GM12878 (cell line): ENCODE measurements at regions not wholly inside any gene's neighbourhood (a gene's known extent, or its start where the extent isn't known, plus 50 kb on each side); places are given as distances from the start of the nearest gene placed in this dataset.

ENCODE experiments used
- ATAC-seq: fragments of 200-7000 bp; cut with Tn5 transposase; 3 replicates; pipeline ENCODE4 v1.9.1; 2020; ENCODE audit warnings: mild to moderate bottlenecking, moderate library complexity
- BruUV-seq: library from RNA; stranded (reverse); fragments of 400-500 nt; replicated peaks from 2 replicates; lab custom pipeline; 2021; lab: Mats Ljungman, UMichigan
- CTCF ChIA-PET: fragments of 300-600 bp; sonication (Branson Sonifier 250); formaldehyde crosslinking; extraction: SDS; loops from one replicate; lab custom pipeline; 2021; ENCODE audit warnings: inconsistent platforms; lab: Yijun Ruan, JAX
- POLR2A ChIA-PET: fragments of 350-600 bp; formaldehyde crosslinking; extraction: SDS; loops from one replicate; lab custom pipeline; 2021; ENCODE audit warnings: inconsistent platforms; lab: Charles Lee
- RAD21 ChIA-PET: fragments of 300-600 bp; sonication (Branson Sonifier 250); formaldehyde crosslinking; loops from one replicate; lab custom pipeline; 2023; ENCODE audit warnings: antibody characterized with exemption; ENCODE audit not compliant: unreplicated experiment; lab: Charles Lee
- SMC1A ChIA-PET: fragments of 300-600 bp; sonication (Branson Sonifier 250); formaldehyde crosslinking; loops from one replicate; lab custom pipeline; 2023; ENCODE audit not compliant: unreplicated experiment, uncharacterized antibody; lab: Charles Lee
- DNase-seq: peaks from one replicate; pipeline ENCODE4 v3.0.0-alpha.2; 2011; ENCODE audit warnings: low read depth, low spot score
- FAIRE-seq: peaks from 3 replicates; lab custom pipeline; 2011; peaks lifted over from hg19 to GRCh38; lab: Jason Lieb, UNC
- H2AFZ ChIP-seq: 2 replicates; pipeline ENCODE4 v1.6.0; 2011; ENCODE audit warnings: low read depth, low read length, control low read depth; ENCODE audit not compliant: control insufficient read depth
- H3K27ac ChIP-seq: 2 replicates; pipeline ENCODE4 v1.5.1; 2011; ENCODE audit warnings: control low read depth; ENCODE audit not compliant: control insufficient read depth, insufficient read depth
- H3K27me3 ChIP-seq, 2 experiments: replicated peaks in 1 of 2; 2 replicates each; pipeline versions ENCODE4 v1.6.0 to v1.6.1; 2011; ENCODE audit warnings: low read length in 1 of 2; ENCODE audit not compliant: control insufficient read depth in 2 of 2, insufficient read depth in 2 of 2
- H3K36me3 ChIP-seq, 2 experiments: 2 replicates each; pipeline ENCODE4 v1.5.1; 2011; ENCODE audit warnings: low read length in 1 of 2; ENCODE audit not compliant: control insufficient read depth in 2 of 2, insufficient read depth in 2 of 2
- H3K4me1 ChIP-seq: 2 replicates; pipeline ENCODE4 v1.6.1; 2011; ENCODE audit warnings: mild to moderate bottlenecking, low read length, moderate library complexity, mixed read lengths; ENCODE audit not compliant: control insufficient read depth, insufficient read depth
- H3K4me2 ChIP-seq: 2 replicates; pipeline ENCODE4 v1.6.0; 2011; ENCODE audit warnings: control low read depth; ENCODE audit not compliant: control insufficient read depth, insufficient read depth
- H3K4me3 ChIP-seq: fragments of 200-600 bp; sonication (generic); 2 replicates; pipeline ENCODE4 v1.5.1; 2016
- H3K79me2 ChIP-seq: 2 replicates; pipeline ENCODE4 v1.6.0; 2011; ENCODE audit warnings: low read length; ENCODE audit not compliant: control insufficient read depth, insufficient read depth
- H3K9ac ChIP-seq: 2 replicates; pipeline ENCODE4 v1.8.0; 2011; ENCODE audit warnings: low read length, control low read depth, mixed read lengths; ENCODE audit not compliant: control insufficient read depth, insufficient read depth
- H3K9me3 ChIP-seq: replicated peaks from 3 replicates; pipeline ENCODE4 v1.5.1; 2011; ENCODE audit warnings: mild to moderate bottlenecking, low read length; ENCODE audit not compliant: control insufficient read depth, insufficient read depth
- H4K20me1 ChIP-seq: 2 replicates; pipeline ENCODE4 v1.6.0; 2011; ENCODE audit not compliant: control insufficient read depth, insufficient read depth
- CBX5 ChIP-seq: sonication (generic); IDR thresholded peaks from 2 replicates; pipeline ENCODE4 v1.6.1; 2016; ENCODE audit warnings: low read depth, moderate library complexity, mild to moderate bottlenecking, inconsistent platforms
- CEBPB ChIP-seq, 2 experiments: fragments of 150-350 bp in 1 of 2; IDR thresholded peaks; 2 replicates each; pipeline ENCODE4 v1.6.1; 2012 to 2014; ENCODE audit warnings: low read depth in 2 of 2, low read length in 2 of 2, borderline replicate concordance in 1 of 2, inconsistent platforms in 1 of 2
- CHD1 ChIP-seq: IDR thresholded peaks from 2 replicates; pipeline ENCODE4 v1.6.1; 2012; ENCODE audit warnings: low read depth, low read length, improper control_type of control experiment
- ELK1 ChIP-seq: IDR thresholded peaks from 2 replicates; pipeline ENCODE4 v1.6.1; 2012; ENCODE audit warnings: low read depth, low read length, improper control_type of control experiment
- JUNB ChIP-seq: IDR thresholded peaks from 2 replicates; pipeline ENCODE4 v1.6.1; 2016; ENCODE audit warnings: antibody characterized with exemption, mild to moderate bottlenecking
- MAX ChIP-seq: IDR thresholded peaks from 2 replicates; pipeline ENCODE4 v1.6.1; 2012; ENCODE audit warnings: low read depth, low read length, improper control_type of control experiment
- MTA2 ChIP-seq: fragments of 450-650 bp; IDR thresholded peaks from 2 replicates; pipeline ENCODE4 v1.6.1; 2016; ENCODE audit warnings: low read depth, mild to moderate bottlenecking, moderate library complexity
- NBN ChIP-seq: fragments of 450-650 bp; IDR thresholded peaks from 2 replicates; pipeline ENCODE4 v1.6.1; 2016
- RAD51 ChIP-seq: fragments of 450-650 bp; IDR thresholded peaks from 2 replicates; pipeline ENCODE4 v1.6.1; 2016; ENCODE audit warnings: moderate library complexity, mild to moderate bottlenecking, inconsistent platforms
- SIN3A ChIP-seq: IDR thresholded peaks from 2 replicates; pipeline ENCODE4 v1.6.1; 2012; ENCODE audit warnings: low read depth, low read length, improper control_type of control experiment
- SP1 ChIP-seq: IDR thresholded peaks from one replicate; pipeline ENCODE4 v1.6.1; 2011; ENCODE audit warnings: low read depth, low read length
- YY1 ChIP-seq: IDR thresholded peaks from 2 replicates; pipeline ENCODE4 v1.6.1; 2011; ENCODE audit warnings: low read depth, mild to moderate bottlenecking, low read length
- WGBS: methylation state at CpG from one replicate; pipeline ENCODE4 v1.1.6; 2016; ENCODE audit warnings: low lambda C conversion rate; ENCODE audit not compliant: insufficient replicate concordance, insufficient coverage; ENCODE audit errors: missing lambda C conversion rate; 5-methylcytosine and 5-hydroxymethylcytosine counted together
- in situ Hi-C: fragments of 300-500 bp; cut with MboI; formaldehyde crosslinking; loops from 9 replicates; pipeline ENCODE4 v1.14.3; 2018; ENCODE audit warnings: mixed read lengths
- intact Hi-C: fragments of 100-400 bp; cut with micrococcal nuclease; formaldehyde crosslinking; loops from one replicate; pipeline ENCODE4 v1.14.2; 2022; ENCODE audit not compliant: unreplicated experiment
- TF ChIP-seq, protein P1 (sequence below): IDR thresholded peaks from 2 replicates; pipeline ENCODE4 v1.6.1; 2011; ENCODE audit warnings: mild to moderate bottlenecking, low read depth, low read length, moderate library complexity; ENCODE audit not compliant: insufficient replicate concordance

DNA sequence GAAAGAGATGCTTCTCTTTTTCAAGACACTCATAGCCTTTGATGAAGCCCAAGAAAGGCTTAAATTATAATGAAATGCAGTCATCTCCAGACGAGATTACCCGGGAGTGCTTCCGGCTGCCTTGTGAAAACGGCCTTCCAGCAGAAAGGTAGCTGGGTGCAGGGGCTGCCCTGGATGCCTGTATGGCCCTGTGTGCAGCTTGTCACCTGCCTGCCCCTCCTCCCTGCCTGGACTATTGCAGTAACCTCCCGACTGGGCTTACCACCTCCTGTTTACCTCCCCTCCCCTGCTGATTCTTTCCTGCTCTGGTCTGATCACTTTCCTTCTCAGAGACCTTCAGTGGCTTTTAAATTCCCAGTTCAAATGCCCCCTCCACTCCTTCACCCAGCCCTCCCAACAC lies 126.4 kb upstream of the SYT13 start:
- RAD21 ChIA-PET, result interaction anchor here (0.9 kb wide), 1 partner anchor 243 kb away, joined by 3 read pairs; no protein-coding TSS in a partner anchor
- no peaks in the 10 kb centered on the region for H4K20me1 ChIP-seq
- H3K27ac ChIP-seq, result no peak overlapping the region
- H3K36me3 ChIP-seq, result no peaks in the 10 kb centered on the region
- SMC1A ChIA-PET, result interaction anchor here (0.6 kb wide), 1 partner anchor 174 kb away, joined by 3 read pairs; no protein-coding TSS in a partner anchor
- H3K9ac ChIP-seq, result no peak overlapping the region
- CTCF ChIA-PET, result no interaction called here
- no peak overlapping the region for H3K4me3 ChIP-seq
- 37% methylated on average over 5 of the region's 5 CpGs for WGBS
- FAIRE-seq (no peak), DNase-seq (no peak), ATAC-seq (no peak)
- intact Hi-C loops, result no loop called here
- BruUV-seq, result no TSS peak
- in situ Hi-C loops, result no loop called here
- H2AFZ ChIP-seq, result no peak overlapping the region
- peaks cover 4 to 10% of the 10 kb centered on the region in 2 experiments; a peak in 3 of 4 replicates for H3K27me3 ChIP-seq
- no peak overlapping the region for H3K4me2 ChIP-seq
- POLR2A ChIA-PET, result no interaction called here
- H3K4me1 ChIP-seq, result no peaks in the 10 kb centered on the region
- H3K9me3 ChIP-seq, result no peaks in the 10 kb centered on the region
- TF ChIP-seq CBX5 (no peak), YY1 (no peak), SIN3A (no peak), CEBPB (IDR thresholded peaks at IDR 0.05; ENCODE audit: borderline replicate concordance in 1 of 2, low read depth in 2 of 2, low read length in 2 of 2) (no peak), MTA2 (no peak), RAD51 (no peak), ELK1 (no peak), JUNB (no peak), MAX (no peak), NBN (no peak), SP1 (no peak), CHD1 (no peak)
- TF ChIP-seq, protein P1, sequence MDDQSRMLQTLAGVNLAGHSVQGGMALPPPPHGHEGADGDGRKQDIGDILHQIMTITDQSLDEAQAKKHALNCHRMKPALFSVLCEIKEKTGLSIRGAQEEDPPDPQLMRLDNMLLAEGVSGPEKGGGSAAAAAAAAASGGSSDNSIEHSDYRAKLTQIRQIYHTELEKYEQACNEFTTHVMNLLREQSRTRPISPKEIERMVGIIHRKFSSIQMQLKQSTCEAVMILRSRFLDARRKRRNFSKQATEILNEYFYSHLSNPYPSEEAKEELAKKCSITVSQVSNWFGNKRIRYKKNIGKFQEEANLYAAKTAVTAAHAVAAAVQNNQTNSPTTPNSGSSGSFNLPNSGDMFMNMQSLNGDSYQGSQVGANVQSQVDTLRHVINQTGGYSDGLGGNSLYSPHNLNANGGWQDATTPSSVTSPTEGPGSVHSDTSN, result no peak
- H3K79me2 ChIP-seq, result no peaks in the 10 kb centered on the region
